Middle frontal gyrus (tissue), 1 donor: ENCODE measurements at regions not wholly inside any gene's neighbourhood (a gene's known extent, or its start where the extent isn't known, plus 50 kb on each side); places are given as distances from the start of the nearest gene placed in this dataset.

Experiments used
- DNase-seq: peaks from one replicate; pipeline ENCODE4 v3.0.0-alpha.2; 2015; ENCODE audit warnings: low spot score; ENCODE audit errors: extremely low spot score

GRCh38 chr2:8518979-8519668 lies 162.7 kb upstream of the ID2 start:
- DNase-seq: no peak

GRCh38 chr2:8520791-8521344 lies 161.0 kb upstream of the ID2 start:
- DNase-seq: no peak

- DNase-seq: no peak
These were observed 159.2 kb upstream of the ID2 start for GRCh38 chr2:8522687-8523086.

DNA sequence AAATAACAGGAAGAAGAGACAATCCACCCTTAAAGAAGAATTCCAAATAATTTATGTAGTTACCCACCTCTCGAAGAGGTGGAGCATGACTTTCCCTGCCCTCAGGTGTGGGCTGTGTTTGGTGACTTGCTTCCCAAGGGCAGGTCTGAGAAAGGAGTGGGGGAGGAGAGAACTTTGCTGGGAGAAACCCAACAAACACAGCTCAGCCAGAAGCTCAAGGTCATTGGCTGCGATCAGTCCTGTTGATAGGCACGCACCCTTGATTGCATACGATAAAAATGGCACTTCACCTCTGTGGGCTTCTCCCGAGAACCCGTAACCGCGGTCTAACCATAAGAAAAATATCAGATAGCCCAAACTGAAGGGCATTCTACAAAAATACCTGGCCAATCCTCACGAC lies 157.5 kb upstream of the ID2 start:
- DNase-seq: no peak

- no peak for DNase-seq
These were observed 157.0 kb upstream of the ID2 start for GRCh38 chr2:8524823-8525222.

DNA sequence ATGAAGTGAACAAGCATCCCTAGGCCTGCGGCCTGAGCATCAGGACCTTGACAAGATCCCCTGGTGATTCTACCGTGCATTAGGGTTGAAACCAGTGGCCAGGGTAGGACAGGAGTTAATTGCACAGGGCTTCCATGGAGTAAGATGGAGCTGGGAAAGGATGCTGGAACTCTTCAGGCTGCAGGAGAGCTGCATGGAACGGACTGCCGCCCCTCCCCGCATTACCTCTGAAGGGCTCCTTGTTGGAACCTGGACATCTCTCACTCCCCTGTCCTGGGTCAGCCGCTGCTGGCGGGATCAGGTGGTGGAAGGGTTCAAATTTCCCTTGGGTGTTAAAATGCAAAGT lies 156.6 kb upstream of the ID2 start:
- DNase-seq: no peak

GRCh38 chr2:8525582-8526402 lies 156.1 kb upstream of the ID2 start:
- no peak for DNase-seq

DNA sequence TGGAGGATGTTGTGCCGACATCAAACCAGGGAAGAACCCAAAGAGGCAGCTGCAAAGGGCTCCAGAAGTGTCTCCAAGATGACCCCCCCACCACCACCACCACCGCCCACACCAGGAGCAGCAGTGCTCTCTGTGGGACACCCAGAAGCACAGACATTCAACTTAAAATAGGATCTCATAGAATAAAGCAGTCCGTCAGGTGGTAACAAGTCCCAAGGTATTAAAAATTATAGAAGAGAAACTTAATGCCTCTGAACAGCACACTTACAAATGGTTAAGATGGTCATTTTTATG lies 155.5 kb upstream of the ID2 start:
- DNase-seq: no peak

DNA sequence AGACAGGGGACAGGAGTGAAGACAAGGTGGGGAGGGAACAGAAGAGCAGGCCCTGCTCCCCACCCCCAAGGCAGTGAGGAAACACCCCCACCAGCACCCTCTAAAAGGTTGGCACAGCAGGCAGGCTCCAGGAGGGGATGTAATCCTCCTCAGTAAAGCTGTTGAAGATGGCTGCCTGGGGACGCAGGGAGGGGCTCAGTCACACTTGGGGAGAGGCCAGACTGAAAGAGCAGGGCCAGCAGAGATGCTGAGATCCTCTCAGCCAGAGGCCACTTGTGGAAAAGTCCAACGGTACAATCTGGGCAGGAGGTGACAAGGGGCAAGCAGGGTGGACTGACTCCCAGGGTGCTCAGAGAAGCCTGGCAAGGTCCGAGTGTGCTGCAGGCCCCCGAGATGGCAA lies 154.8 kb upstream of the ID2 start:
- no peak for DNase-seq

GRCh38 chr2:8527676-8528075 lies 154.2 kb upstream of the ID2 start:
- no peak for DNase-seq

- no peak for DNase-seq
These were observed 153.0 kb upstream of the ID2 start for GRCh38 chr2:8528863-8529262.

DNA sequence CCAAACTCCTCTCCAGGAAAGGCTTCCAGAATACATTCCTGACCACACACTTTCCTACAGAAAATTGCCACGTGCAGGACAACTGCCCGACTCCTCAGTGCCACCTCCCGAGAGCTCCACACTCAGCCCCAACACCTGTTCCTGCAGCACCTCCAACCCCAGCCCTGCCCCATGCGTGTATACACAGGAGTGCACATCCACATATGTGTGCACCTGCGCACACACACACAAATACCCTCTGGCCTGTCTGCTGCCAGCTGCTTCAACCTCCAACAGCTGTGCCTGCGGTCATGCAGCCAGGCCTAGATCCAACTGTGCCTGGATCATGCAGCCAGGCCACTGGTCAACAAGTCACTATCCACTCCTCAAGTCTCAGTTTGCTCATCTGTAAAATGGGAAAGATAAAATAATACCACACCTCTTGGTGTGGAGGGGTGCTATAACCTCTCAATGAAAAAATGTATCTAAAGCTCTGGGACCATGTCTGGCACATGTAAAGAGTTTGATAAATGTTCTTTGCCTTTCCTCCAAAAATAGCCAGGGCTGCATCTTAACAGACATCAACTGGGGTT lies 152.1 kb upstream of the ID2 start:
- no peak for DNase-seq

DNA sequence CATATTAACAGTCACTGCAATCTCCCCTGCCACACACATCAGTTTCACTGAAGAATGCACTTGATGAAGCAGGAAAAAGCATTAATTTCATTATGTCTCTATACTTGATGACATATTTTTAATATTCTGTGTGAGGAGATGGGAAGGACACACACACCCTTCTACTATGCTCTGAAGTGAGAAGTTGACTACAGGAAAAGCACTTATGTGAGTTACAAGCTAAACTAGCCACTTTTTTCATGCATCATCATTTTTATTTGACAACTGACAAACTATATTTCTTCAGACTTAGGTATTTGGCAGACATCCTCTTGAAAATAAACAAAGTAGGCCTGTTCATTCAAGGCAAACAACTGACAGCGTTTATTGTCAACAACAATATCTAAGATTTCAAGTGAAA lies 150.4 kb upstream of the ID2 start:
- DNase-seq: no peak

- DNase-seq: no peak
These were observed 149.4 kb upstream of the ID2 start for GRCh38 chr2:8532438-8532837.

GRCh38 chr2:8533923-8534322 lies 147.9 kb upstream of the ID2 start:
- DNase-seq: no peak

DNA sequence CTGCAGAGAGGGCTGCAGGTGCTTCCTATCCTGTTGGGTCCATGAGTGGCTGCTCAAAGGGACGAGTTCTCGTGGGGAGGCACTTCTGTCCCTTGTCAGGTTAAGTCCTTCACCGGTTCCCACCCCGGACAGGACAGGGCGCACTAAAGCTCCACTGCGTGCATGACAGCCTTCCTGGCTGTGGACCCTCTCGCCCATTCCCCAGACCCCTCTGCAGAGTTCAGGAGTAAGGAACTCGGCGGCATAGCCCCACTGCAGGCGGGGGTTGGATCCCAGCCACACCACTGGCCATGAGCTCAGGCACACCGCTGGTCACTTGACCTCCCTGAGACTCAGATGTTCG lies 147.5 kb upstream of the ID2 start:
- no peak for DNase-seq

DNA sequence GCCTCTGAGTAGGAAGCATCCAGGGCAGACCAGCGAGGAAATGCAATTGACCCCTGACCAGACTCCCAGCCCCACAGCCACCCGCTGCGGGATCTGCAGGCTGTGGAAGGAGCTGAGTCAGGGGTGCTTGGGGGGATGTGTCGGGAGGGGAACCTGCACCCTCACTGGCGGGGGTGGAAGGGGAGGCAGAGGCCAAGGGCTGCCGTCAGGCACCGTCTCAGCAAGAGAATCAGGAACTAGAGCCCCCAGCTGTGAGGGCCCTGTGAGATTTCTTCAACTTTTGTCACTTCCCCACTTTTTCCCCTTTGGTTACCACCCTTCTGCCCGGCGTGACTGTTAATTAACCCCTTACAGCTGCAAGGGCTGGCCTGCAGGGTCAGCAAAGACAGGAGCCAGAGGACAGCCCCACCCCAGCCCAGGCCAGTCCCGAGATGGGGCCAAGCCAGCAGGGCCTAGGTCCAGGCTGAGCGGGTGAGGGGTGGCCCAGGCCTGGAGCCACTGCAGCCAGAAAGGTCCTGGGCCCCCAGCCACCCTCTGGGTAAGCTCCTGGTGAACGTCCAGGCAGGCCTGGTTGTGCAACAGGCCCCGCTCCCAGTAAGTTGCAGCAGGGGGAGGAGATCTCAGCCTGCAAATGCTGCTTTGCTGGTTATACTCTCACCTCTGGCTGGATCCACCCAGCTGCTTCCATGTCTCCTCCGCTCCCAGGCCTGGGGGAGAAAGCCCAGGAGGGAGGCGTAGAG lies 147.0 kb upstream of the ID2 start:
- DNase-seq: no peak

DNA sequence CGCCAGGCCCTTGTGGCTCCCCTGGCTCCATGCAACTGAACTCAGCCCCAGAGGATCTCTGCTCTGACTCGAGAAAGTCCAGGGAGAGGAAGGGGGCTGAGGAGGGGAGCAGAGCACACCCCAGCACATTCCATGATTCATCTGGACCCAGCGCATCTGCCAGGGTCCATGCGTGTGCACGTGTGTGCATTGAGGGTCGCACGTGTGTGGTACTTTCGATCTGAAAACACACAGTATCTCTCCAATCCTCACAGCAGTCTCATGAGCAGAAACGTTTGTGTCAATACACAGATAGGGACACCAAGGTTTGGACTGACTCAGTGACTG lies 146.4 kb upstream of the ID2 start:
- no peak for DNase-seq

- DNase-seq: peak; percentile 72
These were observed 145.8 kb upstream of the ID2 start for GRCh38 chr2:8535821-8536685.

DNA sequence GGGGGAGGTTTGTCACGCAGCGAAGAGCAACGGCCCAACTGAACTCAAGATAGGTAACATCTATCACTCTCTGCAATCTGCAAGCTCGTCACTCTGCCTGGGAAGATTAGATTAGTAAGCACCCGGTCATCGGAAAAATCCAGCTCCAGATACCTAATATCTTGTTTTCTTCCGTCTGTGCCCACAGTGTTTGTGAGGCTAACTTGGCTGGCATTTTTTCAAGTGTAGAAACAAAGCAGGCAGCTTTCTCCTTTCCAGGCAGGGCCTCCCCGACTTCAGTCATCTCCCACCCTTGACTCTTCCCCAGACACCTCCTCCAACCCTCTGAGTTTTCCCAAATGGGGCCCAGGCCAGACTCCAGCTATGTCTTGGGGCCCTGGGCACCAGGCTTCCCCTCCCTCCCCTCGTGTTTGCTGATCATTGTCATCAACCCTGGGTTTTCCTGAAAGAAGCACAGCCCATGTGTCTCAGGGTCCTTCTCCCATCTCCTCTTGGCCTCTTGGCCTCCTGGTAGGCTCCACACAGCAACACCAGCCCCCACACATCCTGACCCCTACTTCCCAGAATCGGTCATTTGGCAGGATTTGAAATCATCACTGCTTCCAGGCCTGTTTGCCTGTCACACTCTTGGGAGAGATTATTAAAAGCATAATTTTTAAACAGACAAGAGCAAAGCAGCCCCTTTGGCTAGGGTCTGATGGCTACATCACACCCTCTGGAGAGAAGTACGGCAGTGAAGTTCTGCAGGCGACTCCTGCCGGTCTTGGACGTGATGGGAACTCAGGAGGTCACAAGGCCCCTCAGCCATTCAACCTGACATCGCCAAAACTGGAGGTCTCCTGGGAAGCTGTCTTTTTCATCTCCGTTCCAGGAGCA lies 144.9 kb upstream of the ID2 start:
- no peak for DNase-seq
